ENCODE measurements at regions not wholly inside any gene's neighbourhood (a gene's known extent, or its start where the extent isn't known, plus 50 kb on each side); places are given as distances from the start of the nearest gene placed in this dataset.

- DNase-seq (ENCODE audit: low spot score), result peak; percentile 75
Observed at GRCh38 chr18:68623342-68623741, 91.6 kb downstream of the TMX3 start.

GRCh38 chr18:68611311-68611710 lies 103.6 kb downstream of the TMX3 start:
- DNase-seq (ENCODE audit: low spot score), result no peak

DNA sequence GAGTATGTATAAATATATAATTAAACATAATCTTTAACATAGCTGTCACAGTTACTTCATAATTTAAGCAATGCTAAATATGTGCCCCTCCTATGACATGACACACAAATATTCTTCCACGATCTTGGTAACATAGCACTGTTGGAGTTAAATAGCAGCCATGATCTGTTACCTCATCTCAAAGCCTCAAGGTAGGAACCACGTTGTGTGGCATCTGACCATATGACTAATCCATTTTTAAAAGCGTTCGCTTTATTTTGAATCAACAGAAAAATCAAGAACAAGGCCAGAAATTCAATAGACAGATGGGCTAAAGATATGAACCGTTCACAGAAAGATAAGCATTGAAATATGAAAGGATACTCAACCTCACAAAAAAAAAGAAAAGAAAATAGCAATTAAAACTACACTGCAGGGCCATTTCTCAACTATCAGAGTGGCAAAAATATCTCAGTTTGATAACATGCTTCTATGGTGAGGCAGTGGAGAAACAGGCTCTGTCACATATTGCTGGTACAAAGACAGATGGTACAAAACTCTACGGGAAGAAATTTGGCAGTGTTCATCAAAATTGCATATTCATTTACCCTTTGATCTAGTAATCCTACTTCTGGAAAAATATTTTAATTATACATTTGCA lies 105.9 kb downstream of the TMX3 start:
- no peak for DNase-seq (ENCODE audit: low spot score)

DNA sequence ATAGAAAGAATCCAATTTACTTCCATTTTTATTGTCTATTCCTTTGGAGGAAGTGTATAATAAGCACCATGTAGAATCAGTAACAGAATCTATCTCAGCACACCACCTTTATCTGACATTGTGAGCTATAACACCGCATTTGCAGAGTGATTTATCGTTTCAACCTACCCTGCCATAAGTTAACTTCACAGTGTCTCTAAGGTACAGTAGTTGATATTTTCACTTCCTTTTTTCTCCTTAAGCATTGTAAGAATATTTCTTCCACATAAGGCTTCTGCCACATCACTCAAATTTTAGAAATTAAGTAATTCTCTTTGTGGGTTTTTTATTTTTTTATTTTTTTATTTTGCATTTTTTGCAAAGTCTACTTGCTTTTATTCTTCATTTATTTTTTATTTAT lies 107.1 kb downstream of the TMX3 start:
- DNase-seq (ENCODE audit: low spot score), result no peak

DNA sequence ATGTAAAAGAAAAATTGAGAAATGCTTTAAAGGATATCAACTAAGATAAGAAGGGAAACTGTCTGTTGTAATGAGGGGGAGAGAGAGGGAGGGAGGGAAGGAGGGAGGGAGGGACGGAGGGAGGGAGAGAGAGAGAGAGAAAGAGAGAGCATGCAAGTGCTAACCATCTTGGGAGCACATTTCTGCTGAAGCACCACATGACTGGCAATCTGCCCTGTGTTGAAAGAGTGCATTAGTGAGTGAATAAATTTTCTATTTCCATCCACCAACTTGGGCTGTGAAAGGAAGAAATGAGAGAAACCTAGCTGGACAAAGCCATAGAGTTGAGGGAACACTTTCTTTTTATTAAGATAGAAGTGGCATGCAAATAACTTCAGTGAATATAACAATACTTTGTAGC lies 110.7 kb downstream of the TMX3 start:
- no peak for DNase-seq (ENCODE audit: low spot score)

DNA sequence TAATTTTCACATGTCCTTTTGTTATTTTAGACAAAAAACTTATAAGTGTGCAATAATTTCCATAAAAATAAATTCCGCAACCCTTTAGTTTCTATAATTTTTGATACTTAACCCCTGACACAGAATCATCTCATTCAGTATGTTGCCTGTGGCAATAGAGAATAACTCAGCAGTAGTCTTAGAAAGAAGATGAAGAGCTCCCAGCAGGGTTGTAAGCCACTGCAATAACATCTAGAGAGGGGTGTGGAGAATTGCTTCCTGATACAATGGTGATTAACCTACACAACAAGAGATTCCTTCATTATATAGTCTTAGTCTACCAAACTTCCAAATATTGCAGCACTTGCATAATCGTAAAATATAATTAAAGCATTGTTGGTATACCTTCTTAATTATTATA lies 118.9 kb downstream of the TMX3 start:
- no peak for DNase-seq (ENCODE audit: low spot score)

- no peak for DNase-seq (ENCODE audit: low spot score)
Observed at GRCh38 chr18:68588169-68588568, 126.7 kb downstream of the TMX3 start.

DNA sequence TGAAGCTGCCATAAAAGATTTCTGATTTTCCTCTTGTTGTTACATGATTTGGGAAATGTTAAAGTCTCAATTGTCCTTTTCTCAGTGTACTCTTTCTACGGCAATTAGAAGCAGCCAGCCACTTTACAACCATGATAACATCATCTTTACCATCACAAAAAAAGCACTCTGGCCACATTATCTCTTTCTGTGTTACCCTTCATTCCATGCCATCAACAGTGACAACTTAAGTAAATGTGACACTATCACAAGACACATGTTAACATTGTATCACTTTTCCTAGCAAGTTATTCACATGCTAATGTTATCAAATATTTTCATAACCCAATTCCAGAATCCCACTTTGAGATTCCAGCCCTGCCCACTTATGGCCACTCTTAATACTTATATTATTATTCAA lies 131.2 kb downstream of the TMX3 start:
- no peak for DNase-seq (ENCODE audit: low spot score)

DNA sequence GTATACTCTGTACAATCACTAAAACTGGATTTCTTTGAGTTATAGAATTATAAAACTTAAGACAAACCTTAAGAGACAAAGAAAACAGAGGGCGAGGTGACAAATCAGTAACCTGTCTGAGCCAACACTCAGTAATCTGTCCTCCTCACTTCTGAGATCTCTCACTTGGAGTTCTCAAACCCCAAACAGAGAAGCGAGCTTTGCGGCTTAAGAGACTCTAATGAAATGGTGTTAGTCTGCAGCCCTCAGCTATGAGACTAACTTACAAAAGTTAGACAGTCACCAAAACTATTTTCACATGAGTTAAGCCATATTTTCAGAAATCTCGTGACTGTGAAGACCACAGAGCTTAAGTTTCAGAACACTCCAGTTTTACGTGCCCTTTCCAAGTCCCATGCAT lies 140.6 kb downstream of the TMX3 start:
- no peak for DNase-seq (ENCODE audit: low spot score)

- no peak for DNase-seq (ENCODE audit: low spot score)
Observed at GRCh38 chr18:68569936-68570335, 145.0 kb downstream of the TMX3 start.

DNA sequence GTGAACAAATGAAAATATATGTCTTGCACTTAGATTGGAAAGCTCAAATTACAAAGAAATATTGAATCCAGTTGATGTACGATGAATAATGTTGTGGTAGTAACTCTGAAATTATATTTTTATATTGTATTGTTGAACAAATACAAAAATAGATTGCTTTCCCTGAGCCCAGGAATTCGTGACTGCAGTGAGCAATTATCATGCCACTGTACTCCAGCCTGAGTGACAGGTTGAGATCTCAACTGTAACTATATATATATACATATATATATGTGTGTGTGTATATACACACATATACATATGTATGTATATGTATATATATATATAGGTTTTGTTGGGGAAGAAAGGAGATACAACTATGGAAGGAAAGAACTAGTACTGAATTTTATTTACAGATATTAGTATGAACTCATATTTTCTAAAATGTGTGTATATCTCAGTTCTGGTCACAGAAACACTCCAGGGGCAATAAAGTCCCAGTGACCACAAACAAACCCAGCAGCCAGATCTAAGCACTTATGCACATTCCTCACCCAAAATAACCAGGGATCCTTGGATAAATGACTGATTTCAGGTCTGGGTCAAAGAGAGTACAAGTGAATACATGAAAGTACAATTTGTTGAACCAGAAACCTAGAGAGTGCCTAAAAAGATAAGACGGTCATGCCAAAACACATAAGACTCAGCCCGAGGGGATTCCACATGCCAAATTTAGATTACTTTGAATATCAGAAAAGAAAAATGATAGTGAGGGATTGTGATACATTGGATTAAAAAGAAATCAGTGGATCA lies 146.3 kb downstream of the TMX3 start:
- DNase-seq (ENCODE audit: low spot score), result no peak

- DNase-seq (ENCODE audit: low spot score), result no peak
Observed at GRCh38 chr18:68566991-68567390, 147.9 kb downstream of the TMX3 start.

- DNase-seq (ENCODE audit: low spot score), result no peak
Observed at GRCh38 chr18:68564961-68565360, 149.9 kb downstream of the TMX3 start.

GRCh38 chr18:68564351-68564750 lies 150.6 kb downstream of the TMX3 start:
- DNase-seq (ENCODE audit: low spot score), result no peak

GRCh38 chr18:68560128-68560527 lies 154.8 kb downstream of the TMX3 start:
- no peak for DNase-seq (ENCODE audit: low spot score)

DNA sequence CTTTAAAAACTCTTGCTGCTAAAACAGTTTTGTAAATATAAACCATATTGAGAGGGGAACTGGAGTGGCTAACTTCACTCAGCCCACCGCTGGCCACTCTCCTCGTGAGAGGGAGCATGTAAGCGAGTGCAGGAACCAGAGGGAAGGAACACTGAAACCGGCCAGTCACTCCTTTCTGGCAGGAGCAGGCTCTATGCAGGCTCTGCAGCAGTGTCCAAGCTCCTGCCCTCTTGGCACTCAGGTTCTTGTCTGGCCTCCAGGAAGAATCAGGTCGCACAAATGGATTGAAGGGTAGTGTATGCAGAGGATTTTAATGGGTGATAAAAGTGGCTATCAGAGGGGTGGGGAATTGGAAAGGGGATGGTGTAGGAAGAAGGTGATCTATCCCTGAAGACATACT lies 157.7 kb downstream of the TMX3 start:
- DNase-seq (ENCODE audit: low spot score), result no peak

GRCh38 chr18:68555879-68556301 lies 159.0 kb downstream of the TMX3 start:
- no peak for DNase-seq (ENCODE audit: low spot score)

GRCh38 chr18:68548904-68549870 lies 165.7 kb downstream of the TMX3 start:
- DNase-seq (ENCODE audit: low spot score), result peak; percentile 68

GRCh38 chr18:68543344-68543743 lies 171.6 kb downstream of the TMX3 start:
- DNase-seq (ENCODE audit: low spot score), result no peak

DNA sequence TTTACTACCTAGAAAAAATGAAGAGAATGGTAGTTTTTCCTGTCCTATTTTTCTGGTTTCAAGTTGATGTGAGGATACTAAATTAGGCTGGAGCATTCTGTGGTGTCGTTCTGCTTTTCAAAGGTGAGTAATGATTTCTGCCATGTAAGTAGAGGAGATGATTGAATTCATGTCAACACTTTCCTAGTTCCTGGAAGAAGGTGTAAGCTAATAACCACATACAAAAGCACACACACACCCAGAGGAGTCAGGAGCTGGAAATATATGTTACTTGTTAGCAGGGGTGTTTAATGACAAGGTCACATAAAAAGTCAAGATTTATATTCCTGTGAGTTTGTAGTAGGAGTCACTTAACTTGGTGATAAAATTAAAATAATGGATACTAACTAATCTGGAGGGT lies 172.1 kb downstream of the TMX3 start:
- DNase-seq (ENCODE audit: low spot score), result no peak

GRCh38 chr18:68533641-68534040 lies 181.3 kb downstream of the TMX3 start:
- DNase-seq (ENCODE audit: low spot score), result no peak

DNA sequence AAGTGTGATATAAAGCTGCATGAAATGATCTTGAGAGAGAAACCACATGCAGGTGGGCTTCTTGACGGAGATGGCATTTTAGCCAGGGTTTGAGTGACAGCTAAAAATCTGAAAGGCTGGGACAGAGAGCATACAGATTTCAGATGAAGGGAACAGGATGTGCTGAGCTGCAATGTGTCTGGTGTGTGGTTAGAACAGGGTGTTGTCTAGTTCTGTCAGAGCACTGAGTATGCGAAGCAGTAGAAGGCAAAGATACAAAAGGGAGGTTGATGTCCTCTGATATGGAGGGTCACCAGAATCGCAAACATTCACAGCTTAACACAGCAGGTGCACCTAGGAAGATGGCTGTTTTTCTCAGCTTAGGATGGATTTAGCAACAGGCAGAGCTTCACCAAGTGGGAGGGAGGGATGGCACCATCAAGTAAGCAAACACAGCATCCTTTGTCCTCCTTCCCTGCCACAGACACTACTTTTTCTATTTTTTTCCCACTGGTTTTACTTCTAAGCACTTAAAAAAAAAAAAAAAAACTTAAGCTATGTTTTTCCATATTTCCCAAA lies 182.5 kb downstream of the TMX3 start:
- DNase-seq (ENCODE audit: low spot score), result no peak

Measured in H4 (cell line).